ENCODE measurements at regions not wholly inside any gene's neighbourhood (a gene's known extent, or its start where the extent isn't known, plus 50 kb on each side); places are given as distances from the start of the nearest gene placed in this dataset.
A peak's percentile ranks its signal among the peaks of the same experiment; 100 is the strongest.

- Histone ChIP-seq H3K9ac (ENCODE audit: low read length in 5 of 5) (no peak overlapping the region), H3K27me3 (ENCODE audit: control insufficient read depth in 5 of 5, insufficient read depth in 4 of 5, low read length in 5 of 5) (no peaks in the 10 kb centered on the region), H3K27ac (ENCODE audit: low read depth, low read length) (no peak overlapping the region), H3K4me3 (ENCODE audit: low read depth in 1 of 5, low read length in 5 of 5) (no peak overlapping the region), H3K36me3 (ENCODE audit: control insufficient read depth in 5 of 5, insufficient read depth in 5 of 5, low read length in 5 of 5) (no peaks in the 10 kb centered on the region), H3K4me1 (ENCODE audit: control insufficient read depth in 5 of 5, insufficient read depth in 5 of 5, low read length in 5 of 5) (peaks cover 0 to 28% (median 9%) of the 10 kb centered on the region in 5 donors), H3K9me3 (ENCODE audit: control insufficient read depth in 5 of 5, low read length in 5 of 5) (no peaks in the 10 kb centered on the region)
Observed at GRCh38 chr5:58358501-58359178, 101.2 kb downstream of the PLK2 start.

- no peaks in the 10 kb centered on the region for H3K27me3 ChIP-seq (ENCODE audit: control insufficient read depth in 5 of 5, insufficient read depth in 4 of 5, low read length in 5 of 5)
- H3K4me3 ChIP-seq (ENCODE audit: low read depth in 1 of 5, low read length in 5 of 5): no peak overlapping the region
Observed at GRCh38 chr5:58357799-58358500, 101.9 kb downstream of the PLK2 start.

GRCh38 chr5:58357121-58357520, 102.8 kb downstream of the PLK2 start:
- H3K4me3 ChIP-seq (ENCODE audit: low read depth in 1 of 5, low read length in 5 of 5): no peak overlapping the region
- H3K9me3 ChIP-seq (ENCODE audit: control insufficient read depth in 5 of 5, low read length in 5 of 5): no peaks in the 10 kb centered on the region
- H3K27ac ChIP-seq (ENCODE audit: low read depth, low read length): no peak overlapping the region
- no peaks in the 10 kb centered on the region for H3K36me3 ChIP-seq (ENCODE audit: control insufficient read depth in 5 of 5, insufficient read depth in 5 of 5, low read length in 5 of 5)
- H3K4me1 ChIP-seq (ENCODE audit: control insufficient read depth in 5 of 5, insufficient read depth in 5 of 5, low read length in 5 of 5): peaks cover 0 to 27% (median 9%) of the 10 kb centered on the region in 5 donors
- H3K9ac ChIP-seq (ENCODE audit: low read length in 5 of 5): no peak overlapping the region
- no peaks in the 10 kb centered on the region for H3K27me3 ChIP-seq (ENCODE audit: control insufficient read depth in 5 of 5, insufficient read depth in 4 of 5, low read length in 5 of 5)

More at GRCh38 chr5:58357799-58358500, 101.9 kb downstream of the PLK2 start:
- no peak overlapping the region for H3K9ac ChIP-seq (ENCODE audit: low read length in 5 of 5)
- H3K27ac ChIP-seq (ENCODE audit: low read depth, low read length): no peak overlapping the region
- H3K36me3 ChIP-seq (ENCODE audit: control insufficient read depth in 5 of 5, insufficient read depth in 5 of 5, low read length in 5 of 5): no peaks in the 10 kb centered on the region
- no peaks in the 10 kb centered on the region for H3K9me3 ChIP-seq (ENCODE audit: control insufficient read depth in 5 of 5, low read length in 5 of 5)
- peaks cover 0 to 31% (median 9%) of the 10 kb centered on the region in 5 donors for H3K4me1 ChIP-seq (ENCODE audit: control insufficient read depth in 5 of 5, insufficient read depth in 5 of 5, low read length in 5 of 5)

- Histone ChIP-seq H3K36me3 (ENCODE audit: control insufficient read depth in 5 of 5, insufficient read depth in 5 of 5, low read length in 5 of 5) (no peaks in the 10 kb centered on the region), H3K27me3 (ENCODE audit: control insufficient read depth in 5 of 5, insufficient read depth in 4 of 5, low read length in 5 of 5) (no peaks in the 10 kb centered on the region), H3K9ac (ENCODE audit: low read length in 5 of 5) (no peak overlapping the region), H3K9me3 (ENCODE audit: control insufficient read depth in 5 of 5, low read length in 5 of 5) (no peaks in the 10 kb centered on the region), H3K27ac (ENCODE audit: low read depth, low read length) (no peak overlapping the region), H3K4me3 (ENCODE audit: low read depth in 1 of 5, low read length in 5 of 5) (no peak overlapping the region), H3K4me1 (ENCODE audit: control insufficient read depth in 5 of 5, insufficient read depth in 5 of 5, low read length in 5 of 5) (peaks cover 0 to 25% (median 9%) of the 10 kb centered on the region in 5 donors)
Observed at GRCh38 chr5:58356662-58357061, 103.2 kb downstream of the PLK2 start.

- Histone ChIP-seq H3K4me1 (ENCODE audit: control insufficient read depth in 5 of 5, insufficient read depth in 5 of 5, low read length in 5 of 5) (peaks cover 0 to 25% (median 9%) of the 10 kb centered on the region in 5 donors), H3K9ac (ENCODE audit: low read length in 5 of 5) (no peak overlapping the region), H3K9me3 (ENCODE audit: control insufficient read depth in 5 of 5, low read length in 5 of 5) (no peaks in the 10 kb centered on the region), H3K27me3 (ENCODE audit: control insufficient read depth in 5 of 5, insufficient read depth in 4 of 5, low read length in 5 of 5) (no peaks in the 10 kb centered on the region), H3K36me3 (ENCODE audit: control insufficient read depth in 5 of 5, insufficient read depth in 5 of 5, low read length in 5 of 5) (no peaks in the 10 kb centered on the region), H3K27ac (ENCODE audit: low read depth, low read length) (peak overlapping the region; percentile 39), H3K4me3 (ENCODE audit: low read depth in 1 of 5, low read length in 5 of 5) (no peak overlapping the region)
Observed at GRCh38 chr5:58354827-58355226, 105.1 kb downstream of the PLK2 start.

GRCh38 chr5:58353992-58354391, 105.9 kb downstream of the PLK2 start:
- H3K4me3 ChIP-seq (ENCODE audit: low read depth in 1 of 5, low read length in 5 of 5): no peak overlapping the region
- H3K36me3 ChIP-seq (ENCODE audit: control insufficient read depth in 5 of 5, insufficient read depth in 5 of 5, low read length in 5 of 5): no peaks in the 10 kb centered on the region
- no peaks in the 10 kb centered on the region for H3K27me3 ChIP-seq (ENCODE audit: control insufficient read depth in 5 of 5, insufficient read depth in 4 of 5, low read length in 5 of 5)
- no peak overlapping the region for H3K9ac ChIP-seq (ENCODE audit: low read length in 5 of 5)
- no peak overlapping the region for H3K27ac ChIP-seq (ENCODE audit: low read depth, low read length)
- H3K9me3 ChIP-seq (ENCODE audit: control insufficient read depth in 5 of 5, low read length in 5 of 5): no peaks in the 10 kb centered on the region
- peaks cover 0 to 25% (median 9%) of the 10 kb centered on the region in 5 donors for H3K4me1 ChIP-seq (ENCODE audit: control insufficient read depth in 5 of 5, insufficient read depth in 5 of 5, low read length in 5 of 5)

GRCh38 chr5:58351190-58351589, 108.7 kb downstream of the PLK2 start:
- Histone ChIP-seq H3K4me3 (ENCODE audit: low read depth in 1 of 5, low read length in 5 of 5) (no peak overlapping the region), H3K27me3 (ENCODE audit: control insufficient read depth in 5 of 5, insufficient read depth in 4 of 5, low read length in 5 of 5) (no peaks in the 10 kb centered on the region), H3K27ac (ENCODE audit: low read depth, low read length) (no peak overlapping the region), H3K9ac (ENCODE audit: low read length in 5 of 5) (no peak overlapping the region), H3K9me3 (ENCODE audit: control insufficient read depth in 5 of 5, low read length in 5 of 5) (peaks cover 0 to 4% (median 0%) of the 10 kb centered on the region in 5 donors), H3K4me1 (ENCODE audit: control insufficient read depth in 5 of 5, insufficient read depth in 5 of 5, low read length in 5 of 5) (peaks cover 0 to 25% (median 9%) of the 10 kb centered on the region in 5 donors), H3K36me3 (ENCODE audit: control insufficient read depth in 5 of 5, insufficient read depth in 5 of 5, low read length in 5 of 5) (no peaks in the 10 kb centered on the region)

- no peak overlapping the region for H3K4me3 ChIP-seq (ENCODE audit: low read depth in 1 of 5, low read length in 5 of 5)
- H3K9ac ChIP-seq (ENCODE audit: low read length in 5 of 5): no peak overlapping the region
- H3K4me1 ChIP-seq (ENCODE audit: control insufficient read depth in 5 of 5, insufficient read depth in 5 of 5, low read length in 5 of 5): peaks cover 0 to 10% (median 3%) of the 10 kb centered on the region in 5 donors
- H3K27me3 ChIP-seq (ENCODE audit: control insufficient read depth in 5 of 5, insufficient read depth in 4 of 5, low read length in 5 of 5): no peaks in the 10 kb centered on the region
- H3K36me3 ChIP-seq (ENCODE audit: control insufficient read depth in 5 of 5, insufficient read depth in 5 of 5, low read length in 5 of 5): no peaks in the 10 kb centered on the region
- H3K27ac ChIP-seq (ENCODE audit: low read depth, low read length): no peak overlapping the region
- H3K9me3 ChIP-seq (ENCODE audit: control insufficient read depth in 5 of 5, low read length in 5 of 5): peaks cover 0 to 6% (median 0%) of the 10 kb centered on the region in 5 donors
Observed at GRCh38 chr5:58348996-58349728, 110.7 kb downstream of the PLK2 start.

- H3K36me3 ChIP-seq (ENCODE audit: control insufficient read depth in 5 of 5, insufficient read depth in 5 of 5, low read length in 5 of 5): no peaks in the 10 kb centered on the region
- no peak overlapping the region for H3K27ac ChIP-seq (ENCODE audit: low read depth, low read length)
- H3K9me3 ChIP-seq (ENCODE audit: control insufficient read depth in 5 of 5, low read length in 5 of 5): peaks cover 0 to 6% (median 0%) of the 10 kb centered on the region in 5 donors
- no peak overlapping the region for H3K9ac ChIP-seq (ENCODE audit: low read length in 5 of 5)
- H3K4me3 ChIP-seq (ENCODE audit: low read depth in 1 of 5, low read length in 5 of 5): no peak overlapping the region
- peaks cover 0 to 6% (median under 1%) of the 10 kb centered on the region in 5 donors for H3K4me1 ChIP-seq (ENCODE audit: control insufficient read depth in 5 of 5, insufficient read depth in 5 of 5, low read length in 5 of 5)
- no peaks in the 10 kb centered on the region for H3K27me3 ChIP-seq (ENCODE audit: control insufficient read depth in 5 of 5, insufficient read depth in 4 of 5, low read length in 5 of 5)
Observed at GRCh38 chr5:58346041-58346440, 113.8 kb downstream of the PLK2 start.

- no peaks in the 10 kb centered on the region for H3K36me3 ChIP-seq (ENCODE audit: control insufficient read depth in 5 of 5, insufficient read depth in 5 of 5, low read length in 5 of 5)
Observed at GRCh38 chr5:58341476-58341875, 118.4 kb downstream of the PLK2 start.

More at GRCh38 chr5:58341476-58341875, 118.4 kb downstream of the PLK2 start:
- peaks cover 0 to 9% (median 3%) of the 10 kb centered on the region in 5 donors for H3K4me1 ChIP-seq (ENCODE audit: control insufficient read depth in 5 of 5, insufficient read depth in 5 of 5, low read length in 5 of 5)
- H3K9me3 ChIP-seq (ENCODE audit: control insufficient read depth in 5 of 5, low read length in 5 of 5): peaks cover 0 to 4% (median 0%) of the 10 kb centered on the region in 5 donors
- no peaks in the 10 kb centered on the region for H3K27me3 ChIP-seq (ENCODE audit: control insufficient read depth in 5 of 5, insufficient read depth in 4 of 5, low read length in 5 of 5)
- no peak overlapping the region for H3K27ac ChIP-seq (ENCODE audit: low read depth, low read length)
- H3K4me3 ChIP-seq (ENCODE audit: low read depth in 1 of 5, low read length in 5 of 5): no peak overlapping the region
- H3K9ac ChIP-seq (ENCODE audit: low read length in 5 of 5): no peak overlapping the region
